Activated naive CD4-positive, alpha-beta T cell (primary cell): ENCODE measurements at regions not wholly inside any gene's neighbourhood (a gene's known extent, or its start where the extent isn't known, plus 50 kb on each side); places are given as distances from the start of the nearest gene placed in this dataset.

Experiments used
- DNase-seq, 4 experiments: peaks; one replicate each; lab custom pipeline; 2025; lab: John Stamatoyannopoulos, UW

DNA sequence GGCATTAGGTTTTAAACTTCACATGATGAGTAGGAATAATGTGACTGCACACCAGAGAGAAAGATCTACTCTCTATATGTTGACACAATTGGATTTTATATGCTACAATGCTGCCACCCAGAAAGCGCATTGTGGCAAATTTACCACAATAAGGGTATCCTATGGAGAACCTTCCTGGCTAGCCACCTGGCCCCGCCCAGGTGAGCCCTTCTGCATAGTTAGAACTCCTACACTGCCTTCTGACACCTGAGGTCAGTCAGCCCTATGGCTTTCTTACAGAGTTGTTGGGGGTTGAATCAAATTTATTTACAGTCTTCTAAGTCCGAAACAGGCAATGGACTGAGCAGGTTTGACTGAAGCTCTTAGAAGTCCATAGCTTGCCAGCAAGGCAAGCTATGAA lies 153.8 kb upstream of the S100G start:
- DNase-seq = no peak

DNA sequence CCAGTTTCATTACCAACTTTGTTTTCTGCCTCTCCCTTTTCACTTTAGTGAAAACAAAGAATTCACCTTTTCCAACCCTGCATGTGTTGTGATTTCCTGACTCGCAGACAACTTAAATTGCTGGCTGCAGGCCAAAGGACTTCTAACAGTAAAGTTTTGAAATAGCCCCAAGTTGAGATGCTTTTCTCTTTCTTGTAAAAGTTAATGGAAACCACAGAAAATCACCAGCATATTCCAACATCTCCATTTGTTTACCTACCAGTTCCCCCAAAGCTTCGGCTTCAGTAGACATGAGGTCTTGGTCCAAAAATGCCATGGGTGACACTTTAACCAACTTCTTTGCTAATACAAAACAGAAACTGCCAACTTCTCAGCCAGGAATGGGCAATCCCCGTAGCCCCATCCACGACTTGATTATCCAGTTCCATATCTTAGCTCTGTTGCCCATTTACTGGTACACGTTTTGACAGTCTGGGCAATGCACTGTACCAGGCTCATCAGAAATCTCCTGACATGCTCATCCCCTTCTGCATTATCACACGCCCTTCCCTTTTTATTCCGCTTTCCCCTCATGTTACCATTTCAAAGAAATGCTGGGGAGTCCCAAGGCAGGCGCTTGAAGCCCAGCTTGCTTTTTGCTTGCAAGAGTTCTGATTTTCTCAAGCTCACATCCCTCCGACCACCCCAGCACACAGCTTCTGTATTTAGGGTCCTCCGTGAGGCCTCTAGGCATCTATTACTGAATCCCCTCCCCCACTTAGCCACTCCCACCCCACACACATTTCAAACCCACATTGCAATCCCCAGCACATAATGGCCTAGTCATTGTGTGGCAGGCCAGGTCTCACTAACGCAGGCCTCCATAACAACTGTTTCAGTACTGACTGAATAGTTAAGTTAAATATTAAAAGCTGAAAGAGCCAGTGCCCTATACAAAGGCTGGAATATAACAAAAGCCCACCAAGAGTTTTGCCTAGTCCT lies 137.9 kb upstream of the S100G start:
- no peak for DNase-seq

DNA sequence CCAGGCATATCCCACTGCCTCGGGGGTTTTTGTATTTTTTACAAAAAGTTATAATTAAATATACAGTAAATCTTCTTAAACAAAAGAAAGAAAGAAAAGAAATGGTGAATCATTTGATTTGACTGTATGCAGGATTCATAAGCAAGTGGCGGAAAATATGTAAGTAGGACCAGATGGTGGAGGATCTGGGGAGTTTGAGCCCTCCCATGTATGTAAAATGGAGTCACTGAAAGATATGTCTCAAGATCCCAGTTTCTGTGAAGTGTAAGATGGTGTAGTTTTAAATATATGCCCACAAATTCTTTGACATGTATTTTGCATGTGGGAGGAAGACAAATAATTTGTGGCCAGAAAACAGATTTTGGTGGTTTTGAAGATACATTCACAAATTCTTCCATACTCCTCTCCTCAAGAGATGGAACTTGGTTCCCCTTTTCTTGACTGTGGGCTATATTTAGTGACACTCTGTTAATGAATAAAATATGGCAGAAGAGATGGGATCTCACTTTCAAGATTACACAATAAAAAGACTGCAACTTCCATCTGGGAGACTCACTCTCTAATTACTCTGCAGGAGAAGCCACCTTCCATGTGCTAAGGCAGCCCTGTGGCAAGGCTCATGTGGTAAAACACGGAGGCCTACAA lies 133.6 kb upstream of the S100G start:
- DNase-seq = no peak

DNA sequence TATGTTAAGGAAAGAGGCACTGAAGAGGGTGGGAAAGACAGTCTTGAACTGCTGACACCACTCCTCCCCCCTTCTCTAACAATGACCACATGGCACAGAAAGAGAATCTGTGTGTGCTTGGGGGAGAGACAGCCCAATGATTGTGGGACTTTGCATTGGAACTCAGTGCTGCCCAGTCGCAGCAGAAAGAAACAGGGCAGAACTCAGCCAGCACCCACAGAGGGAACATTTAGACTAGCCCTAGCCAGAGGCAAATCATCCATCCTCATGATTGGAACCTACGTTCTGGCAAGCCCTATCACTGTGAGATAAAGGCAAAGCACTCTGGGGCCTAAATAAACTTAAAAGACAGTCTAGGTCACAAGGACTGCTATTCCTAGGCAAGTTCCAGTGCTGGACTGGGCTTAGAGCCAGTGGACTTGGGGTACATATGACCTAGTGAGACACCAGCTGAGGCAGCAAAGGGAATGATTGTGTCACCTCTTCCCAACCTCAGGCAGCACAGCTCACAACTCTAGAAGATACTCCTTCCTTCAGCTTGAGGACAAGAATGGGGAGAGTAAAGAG lies 132.8 kb upstream of the S100G start:
- no peak for DNase-seq

DNA sequence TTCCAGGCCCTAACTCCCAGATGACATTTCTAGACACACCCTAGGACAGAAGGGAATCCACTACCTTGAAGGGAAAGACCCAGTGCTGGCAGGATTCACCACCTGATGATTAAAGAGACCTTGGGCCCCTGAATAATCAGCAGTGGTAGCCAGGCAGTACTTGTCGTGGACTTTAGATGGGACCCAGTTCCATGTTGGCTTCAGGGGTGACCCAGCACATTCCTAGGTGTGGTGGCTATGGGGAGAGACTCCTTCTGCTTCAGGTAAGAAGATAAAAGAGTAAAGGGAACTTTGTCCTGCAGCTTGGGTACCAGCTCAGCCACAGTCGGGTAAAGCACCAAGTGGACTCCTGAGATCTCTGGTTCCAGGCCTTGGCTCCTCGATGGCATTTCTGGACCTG lies 131.8 kb upstream of the S100G start:
- DNase-seq = no peak

DNA sequence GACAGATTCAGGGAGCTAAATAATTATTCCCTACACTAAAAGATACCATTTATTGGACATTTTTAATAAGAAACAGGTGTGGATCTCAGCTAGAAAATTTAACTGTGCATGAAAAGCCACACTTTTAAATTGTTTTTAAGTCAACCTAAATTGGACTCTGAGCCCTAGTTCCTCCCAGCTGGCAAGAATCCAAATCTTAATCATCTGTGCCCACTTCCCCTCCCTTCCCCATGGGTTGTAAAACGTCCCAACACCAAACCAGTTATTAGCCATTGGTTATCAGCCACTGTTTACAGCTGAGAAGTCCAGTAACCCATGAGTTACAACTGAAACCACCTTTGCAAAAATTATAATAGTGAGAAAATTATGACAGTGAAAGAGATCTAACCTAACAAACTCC lies 125.6 kb upstream of the S100G start:
- no peak for DNase-seq

DNA sequence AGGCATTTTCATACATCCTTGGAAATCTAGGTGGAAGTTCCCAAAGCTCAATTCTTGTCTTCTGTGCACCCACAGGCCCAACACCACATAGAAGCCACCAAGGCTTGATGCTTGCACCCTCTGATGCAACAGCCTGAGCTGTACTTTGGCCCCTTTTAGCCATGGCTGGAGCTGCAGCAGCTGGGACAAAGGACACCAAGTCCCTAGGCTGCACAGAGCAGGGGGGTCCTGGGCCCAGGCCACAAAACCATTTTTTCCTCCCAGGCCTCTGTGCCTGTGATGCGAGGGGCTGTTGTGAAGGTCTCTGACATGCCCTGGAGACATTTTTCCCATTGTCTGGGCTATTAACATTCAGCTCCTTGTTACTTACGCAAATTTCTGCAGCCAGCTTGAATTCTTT lies 124.0 kb upstream of the S100G start:
- DNase-seq = no peak

DNA sequence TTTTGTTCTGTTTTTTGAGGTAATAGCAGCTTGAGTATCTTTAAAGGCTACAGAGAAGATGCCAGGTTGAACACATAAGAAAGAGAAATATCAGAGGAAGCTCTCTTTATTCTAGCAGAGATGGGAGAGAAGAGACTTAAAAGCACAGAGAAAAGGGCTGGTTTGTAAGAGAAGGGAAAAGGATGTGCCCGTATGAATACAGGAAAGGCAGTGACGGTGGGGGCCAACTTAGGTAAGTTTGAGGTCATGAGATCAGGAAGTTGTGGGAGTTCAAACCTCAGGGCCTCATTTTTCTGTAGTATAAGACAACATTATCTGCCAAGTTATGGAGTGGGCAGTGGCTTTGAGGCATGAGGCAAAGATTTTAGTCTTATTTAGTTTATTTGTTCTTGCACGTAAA lies 121.3 kb upstream of the S100G start:
- DNase-seq = peak in 2 of 4 experiments; percentile 1
